ENCODE measurements at regions not wholly inside any gene's neighbourhood (a gene's known extent, or its start where the extent isn't known, plus 50 kb on each side); places are given as distances from the start of the nearest gene placed in this dataset.

- TF ChIP-seq POLR2A (IDR thresholded peaks at IDR 0.05; ENCODE audit: low read depth) (no peak), CTCF (IDR thresholded peaks at IDR 0.05) (no peak), POLR2AphosphoS5 (IDR thresholded peaks at IDR 0.05) (no peak)
Observed at GRCh38 chr7:96792115-96792514, 82.5 kb upstream of the SEM1 start.

Data from esophagus muscularis mucosa (tissue), 3 donors.